DOHH2 (cell line): ENCODE measurements at regions not wholly inside any gene's neighbourhood (a gene's known extent, or its start where the extent isn't known, plus 50 kb on each side); places are given as distances from the start of the nearest gene placed in this dataset.

Source experiments
- CTCF ChIP-seq: fragments of 200-600 bp; sonication (generic); IDR thresholded peaks from one replicate; pipeline ENCODE4 v1.5.1; 2014; ENCODE audit warnings: antibody characterized with exemption, mild to moderate bottlenecking, low read depth, low read length; ENCODE audit not compliant: poor library complexity, severe bottlenecking
- EZH2phosphoT487 ChIP-seq: fragments of 200-600 bp; sonication (generic); IDR thresholded peaks from 2 replicates; pipeline ENCODE4 v1.6.1; 2017; ENCODE audit warnings: borderline replicate concordance, mild to moderate bottlenecking, antibody characterized with exemption, low read length, moderate library complexity, mixed read lengths

GRCh38 chr2:236643480-236643879, 73.9 kb downstream of the ACKR3 start:
- no peak for TF ChIP-seq CTCF
- no peak for TF ChIP-seq EZH2phosphoT487
